Kidney capillary endothelial cell (primary cell): ENCODE measurements at regions not wholly inside any gene's neighbourhood (a gene's known extent, or its start where the extent isn't known, plus 50 kb on each side); places are given as distances from the start of the nearest gene placed in this dataset.

Experiments used
- DNase-seq: peaks from one replicate; pipeline ENCODE4 v3.0.0-alpha.2; 2018; ENCODE audit warnings: low spot score

DNA sequence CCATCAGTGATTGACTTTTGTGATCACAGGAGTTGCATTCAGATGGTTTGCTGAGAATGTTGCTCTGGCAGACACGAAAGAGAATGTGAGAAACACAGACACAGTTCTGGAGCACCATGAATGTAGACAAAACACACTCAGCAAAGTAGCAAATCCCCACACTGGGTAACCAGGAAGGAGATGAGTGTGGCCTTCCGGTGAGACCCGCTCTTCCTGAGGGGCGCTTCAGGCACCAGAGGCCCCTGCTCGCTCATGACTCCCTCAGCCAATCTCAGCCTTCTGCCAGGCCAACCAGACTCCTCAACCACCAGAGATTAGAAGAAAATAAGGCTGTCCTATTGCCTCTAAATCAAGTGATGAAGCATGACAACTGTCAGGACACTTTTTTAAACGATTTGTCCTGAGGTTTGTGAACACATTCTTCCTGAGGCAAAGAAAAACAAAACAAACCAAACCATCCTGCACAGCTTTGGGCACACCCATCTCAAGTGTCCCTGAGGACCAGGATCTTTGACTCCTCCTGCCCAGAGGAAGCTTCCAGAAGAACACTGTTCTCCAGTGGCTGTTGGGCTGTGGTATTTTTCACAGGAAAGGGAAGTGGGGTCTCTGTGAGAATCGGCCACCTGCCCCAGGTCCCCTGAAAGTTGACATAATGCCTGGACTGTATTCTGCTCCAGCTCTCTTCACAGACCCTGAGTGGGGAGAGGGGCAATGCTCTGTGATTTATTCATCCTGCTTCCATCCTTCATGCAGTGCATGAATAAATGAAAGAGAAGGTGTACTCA is 152.8 kb downstream of the BCL11A start:
- DNase-seq, result peak; percentile 88

DNA sequence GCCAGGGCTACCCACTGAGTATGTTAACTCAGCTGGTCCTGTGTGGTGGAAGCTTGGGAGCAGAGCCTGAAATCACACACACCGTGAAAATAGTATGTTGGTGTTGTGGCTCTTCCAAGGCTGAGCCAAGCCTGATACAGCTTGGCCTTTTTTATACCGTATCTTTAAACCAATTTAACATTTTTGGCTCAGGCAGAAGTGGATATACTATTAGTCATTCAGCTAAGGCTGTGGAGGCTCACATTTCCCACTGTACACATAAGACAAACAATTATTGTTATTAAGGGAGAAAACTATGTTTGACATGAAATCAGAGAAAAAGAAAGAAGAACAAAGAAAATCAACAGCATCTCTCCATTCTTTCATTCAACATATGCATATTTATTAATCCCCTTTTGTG is 159.0 kb downstream of the BCL11A start:
- DNase-seq, result no peak

GRCh38 chr2:60391649-60392375 is 161.6 kb downstream of the BCL11A start:
- DNase-seq, result no peak

GRCh38 chr2:60391230-60391629 is 162.2 kb downstream of the BCL11A start:
- DNase-seq, result no peak

DNA sequence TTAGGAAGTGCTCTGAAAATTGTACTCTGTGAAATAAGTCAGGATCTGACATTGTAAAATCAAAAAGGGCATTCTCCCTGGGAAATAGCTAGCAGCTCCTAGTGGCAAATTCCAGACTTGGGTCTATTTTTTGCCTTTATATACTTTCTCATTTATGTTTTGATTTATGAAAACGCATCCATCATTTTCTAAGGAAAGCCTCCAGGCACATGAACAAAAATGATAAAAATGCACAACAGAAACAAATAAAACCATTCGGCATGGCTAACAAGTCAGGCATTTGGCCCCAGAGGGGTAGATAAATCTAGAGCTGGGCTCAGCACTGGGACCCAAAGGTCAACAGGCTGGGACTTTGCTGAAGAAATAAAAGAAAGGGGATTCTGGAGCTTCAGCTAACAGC is 167.0 kb downstream of the BCL11A start:
- DNase-seq, result no peak

- no peak for DNase-seq
These were observed 167.8 kb downstream of the BCL11A start for GRCh38 chr2:60385648-60386047.

DNA sequence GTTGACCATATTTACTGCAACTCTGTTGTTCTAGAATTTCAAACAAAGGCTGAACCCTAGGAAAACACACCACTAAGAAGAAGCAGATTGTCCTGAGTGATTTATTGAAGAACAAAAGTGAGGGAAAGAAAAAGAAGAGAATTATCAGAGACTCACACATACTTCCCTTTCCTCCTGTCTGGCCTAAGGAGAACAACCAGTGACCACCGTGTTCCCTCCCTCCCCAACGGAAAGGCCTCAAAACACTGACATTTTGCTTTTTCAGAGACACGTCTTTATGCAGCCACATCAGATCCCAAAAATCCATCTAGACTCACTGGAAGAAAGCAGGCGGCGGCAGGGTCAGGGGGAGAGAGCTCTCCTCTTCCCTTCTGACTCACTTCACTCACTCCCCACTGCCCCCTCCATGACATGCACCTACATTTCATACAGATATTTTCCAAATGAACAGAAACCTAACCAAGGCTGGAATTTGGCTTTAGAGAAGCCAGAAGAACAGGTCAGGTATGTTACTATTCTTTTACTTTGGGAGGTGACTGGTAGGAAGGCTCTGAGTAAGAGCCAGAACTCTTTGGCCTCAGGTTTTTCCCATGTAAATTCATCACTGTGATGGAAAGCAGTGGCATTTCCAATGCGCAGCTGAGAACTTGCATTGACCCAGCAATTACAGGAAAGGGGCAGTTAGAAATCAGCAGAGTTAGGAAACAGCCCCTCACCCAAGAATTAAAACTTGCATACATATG is 169.9 kb downstream of the BCL11A start:
- no peak for DNase-seq

DNA sequence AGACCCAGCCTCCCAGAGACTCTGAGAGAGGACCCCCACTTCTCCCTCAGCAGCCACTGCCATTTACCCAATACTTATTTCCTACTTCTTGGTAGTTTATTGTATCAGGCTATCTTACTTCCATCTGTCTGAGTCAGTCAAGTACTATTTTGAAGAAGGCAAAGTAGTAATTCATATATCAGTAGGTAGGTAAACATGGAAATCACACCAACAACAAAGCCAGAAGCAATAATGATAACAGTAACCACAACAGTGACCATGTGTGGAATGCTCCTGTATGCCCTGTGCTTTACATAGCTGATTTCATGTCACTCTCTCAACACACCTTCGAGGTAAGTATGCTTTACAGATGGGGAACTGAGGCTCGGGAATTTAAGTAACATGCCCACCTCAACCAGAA is 173.0 kb downstream of the BCL11A start:
- no peak for DNase-seq

DNA sequence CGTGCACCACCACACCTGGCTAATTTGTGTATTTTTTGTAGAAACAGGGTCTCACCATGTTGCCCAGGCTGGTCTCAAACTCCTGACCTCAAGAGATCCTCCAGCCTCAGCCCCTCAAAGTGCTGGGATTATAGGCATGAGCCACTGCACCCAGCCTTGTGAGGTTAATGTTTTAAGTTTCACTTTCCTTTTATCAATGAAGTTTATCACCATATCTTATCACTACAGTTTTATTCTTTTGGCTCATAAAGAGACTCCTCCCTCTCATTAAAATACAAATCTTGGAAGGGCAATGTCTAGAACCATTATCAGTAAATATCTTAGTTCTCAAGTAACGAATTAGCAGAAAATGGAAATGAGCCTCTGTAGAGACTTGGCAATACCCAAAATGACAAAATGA is 173.8 kb downstream of the BCL11A start:
- DNase-seq, result no peak

DNA sequence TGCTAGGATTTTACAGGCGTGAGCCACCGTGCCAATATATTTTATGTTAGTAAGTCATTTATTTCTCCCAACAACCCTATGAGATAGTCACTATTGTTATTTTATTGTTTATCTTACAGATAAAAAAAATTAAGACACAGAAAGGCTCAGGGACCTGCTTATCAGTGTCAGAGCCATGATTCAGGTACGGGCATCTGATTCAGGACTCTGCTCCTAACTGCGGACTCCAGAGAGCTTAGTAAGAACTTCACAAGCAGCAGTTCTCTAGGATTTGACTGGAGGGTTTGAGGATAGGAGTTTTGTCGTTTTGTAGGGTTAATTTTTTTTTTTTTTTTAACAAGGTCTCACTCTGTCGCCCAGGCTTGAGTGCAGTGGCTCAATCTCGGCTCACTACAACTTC is 174.2 kb downstream of the BCL11A start:
- DNase-seq, result no peak

DNA sequence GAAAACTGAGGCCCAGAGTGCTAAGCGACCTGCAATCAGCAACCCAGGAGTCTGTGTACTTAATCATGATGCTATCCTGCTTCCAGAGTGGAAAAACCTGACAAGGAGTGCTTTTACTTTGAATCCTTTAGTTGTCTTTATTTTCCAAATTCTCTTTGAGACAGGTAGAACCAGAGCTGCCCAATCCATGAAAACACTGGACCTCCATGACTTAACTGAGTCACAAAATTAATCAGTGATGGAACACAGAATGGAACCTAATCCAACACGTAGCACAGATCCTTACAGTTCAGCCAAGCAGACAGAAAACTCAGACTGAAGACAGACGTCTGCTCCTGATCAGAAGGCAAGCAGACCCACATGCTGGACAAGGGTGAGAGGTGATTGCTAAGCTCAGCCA is 175.6 kb downstream of the BCL11A start:
- DNase-seq, result no peak

DNA sequence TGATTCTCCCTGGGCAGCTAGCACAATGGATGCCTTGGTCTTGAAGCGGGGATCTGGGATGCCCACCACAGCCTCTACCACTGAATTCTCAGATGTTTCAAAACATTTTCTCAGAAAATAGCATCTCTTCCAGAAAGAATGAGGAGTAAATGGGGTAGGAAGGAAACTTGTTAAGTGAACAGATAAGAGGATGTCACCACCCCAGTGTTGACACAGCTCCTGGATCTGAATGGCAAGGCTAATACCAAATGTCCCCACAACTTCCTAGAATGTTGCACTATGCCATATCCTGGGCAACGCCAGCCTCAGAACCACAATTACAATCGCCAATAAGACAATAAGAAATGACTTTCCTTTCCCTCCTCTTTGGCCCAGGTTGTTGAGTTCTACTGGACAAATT is 177.2 kb downstream of the BCL11A start:
- no peak for DNase-seq

DNA sequence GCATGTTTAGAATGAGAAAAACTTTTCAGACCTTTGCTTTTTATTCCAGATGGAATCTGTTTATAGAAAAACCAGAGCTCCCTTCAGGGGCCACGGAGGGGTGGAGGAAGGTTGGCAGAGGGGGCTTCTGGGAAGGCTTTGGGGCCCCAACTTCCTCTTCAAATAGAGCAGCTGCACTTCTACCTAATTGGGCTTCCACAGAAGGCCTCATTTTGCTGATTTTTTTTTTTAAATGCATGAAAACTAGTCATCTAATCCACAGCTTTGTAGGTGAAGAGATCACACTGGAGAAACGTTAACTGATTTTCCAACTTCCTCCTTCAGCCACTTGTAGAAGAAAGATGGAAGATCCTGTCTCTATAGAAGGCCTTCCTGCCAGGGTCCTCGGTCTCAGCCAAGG is 181.8 kb downstream of the BCL11A start:
- DNase-seq, result no peak

DNA sequence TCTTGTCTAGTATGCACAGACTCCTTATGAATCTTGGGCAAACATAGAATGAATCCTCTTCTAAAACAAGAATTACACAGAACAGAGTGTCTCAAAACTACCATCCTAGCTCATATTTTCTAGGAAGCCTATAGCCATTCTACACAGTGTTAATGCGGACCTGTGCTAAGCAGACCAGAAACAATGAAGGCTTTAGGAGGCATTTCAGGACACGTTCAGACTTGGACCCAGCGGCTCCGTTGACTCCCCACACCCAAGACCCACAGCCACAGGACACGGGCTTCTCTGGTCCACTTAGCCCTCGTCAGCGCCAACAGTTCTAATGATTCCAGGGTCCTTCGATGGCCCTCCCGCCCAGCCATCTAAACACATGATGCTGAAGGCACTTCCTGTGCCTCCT is 182.2 kb downstream of the BCL11A start:
- DNase-seq, result no peak

- no peak for DNase-seq
These were observed 182.6 kb downstream of the BCL11A start for GRCh38 chr2:60370814-60371213.

GRCh38 chr2:60368456-60368855 is 185.0 kb downstream of the BCL11A start:
- DNase-seq, result no peak

- no peak for DNase-seq
These were observed 187.2 kb downstream of the BCL11A start for GRCh38 chr2:60366135-60366712.

DNA sequence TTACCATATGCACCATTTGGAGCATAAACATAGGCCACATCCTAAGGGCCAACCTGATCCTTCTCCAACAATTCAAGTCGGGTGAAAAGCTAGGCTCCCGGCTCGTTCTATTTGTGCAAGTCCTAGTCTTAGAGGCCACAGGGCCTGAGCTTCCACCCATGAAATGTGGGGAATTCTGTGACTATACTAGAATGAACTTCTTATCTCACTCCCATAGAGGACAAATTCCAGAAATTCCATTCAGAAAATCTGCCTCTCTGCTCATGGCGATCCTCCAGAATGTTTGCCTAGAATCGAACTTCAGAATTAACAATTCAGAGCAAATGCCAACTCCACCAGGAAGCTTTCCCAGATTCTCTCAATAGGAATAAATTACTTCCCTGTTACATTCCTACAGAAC is 187.9 kb downstream of the BCL11A start:
- DNase-seq, result no peak

DNA sequence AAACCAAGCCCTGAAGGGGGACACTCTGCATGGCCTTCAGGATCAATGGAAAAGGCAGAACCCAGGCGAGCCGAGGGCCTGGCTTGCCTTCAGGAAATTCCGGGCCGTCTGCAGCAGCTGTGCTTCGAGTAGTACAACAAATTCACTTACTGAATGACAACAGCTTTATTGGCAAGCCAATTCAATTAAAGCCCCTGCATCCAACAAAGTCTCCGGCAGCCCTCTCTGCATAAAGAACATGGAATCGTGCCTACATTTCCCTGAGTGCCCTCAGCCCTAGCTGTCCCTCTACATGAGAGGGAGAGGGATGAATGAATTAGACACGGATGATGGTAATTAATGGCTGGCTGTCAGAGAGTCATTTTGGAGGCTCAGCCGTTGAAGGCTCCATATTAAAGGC is 189.0 kb downstream of the BCL11A start:
- DNase-seq, result no peak

- DNase-seq, result no peak
These were observed 192.0 kb downstream of the BCL11A start for GRCh38 chr2:60361498-60361897.

DNA sequence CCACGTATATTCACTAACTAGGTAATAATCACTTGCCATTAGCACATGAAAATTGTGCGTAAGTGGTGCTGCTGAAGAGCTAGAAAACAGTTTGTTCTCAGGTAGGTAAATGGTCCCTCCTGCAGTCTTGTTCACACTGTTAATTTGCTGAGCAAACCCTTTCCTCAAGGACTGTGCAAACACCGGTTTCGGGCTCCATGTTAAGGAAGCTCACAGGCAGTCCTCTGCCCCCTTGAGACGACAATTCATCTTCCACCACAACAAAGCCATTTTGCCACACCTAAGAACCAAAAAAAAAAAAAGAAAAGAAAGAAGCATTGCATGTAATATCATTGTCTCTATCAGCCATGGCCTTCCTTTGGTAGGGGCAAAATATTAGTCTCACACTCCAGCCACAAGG is 193.9 kb downstream of the BCL11A start:
- DNase-seq, result no peak

DNA sequence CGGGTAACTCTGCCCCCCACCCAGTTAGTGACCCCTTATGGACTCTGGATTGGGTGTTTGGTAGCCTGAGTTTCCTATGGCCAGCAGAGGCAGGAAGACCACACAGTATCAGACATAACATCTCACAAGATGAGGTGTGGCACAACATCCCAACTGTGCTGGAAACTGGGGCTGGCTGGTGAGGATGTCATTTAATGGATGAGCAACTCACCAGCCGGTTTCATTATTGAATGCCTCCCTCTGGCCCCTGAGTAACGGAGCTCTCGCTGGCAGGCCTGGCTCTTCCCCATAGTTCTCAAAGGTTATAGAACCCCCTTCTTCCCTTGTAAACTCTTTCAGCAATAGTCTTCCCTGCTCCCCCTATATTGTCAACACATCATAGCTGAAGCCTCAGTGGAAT is 195.0 kb downstream of the BCL11A start:
- no peak for DNase-seq

DNA sequence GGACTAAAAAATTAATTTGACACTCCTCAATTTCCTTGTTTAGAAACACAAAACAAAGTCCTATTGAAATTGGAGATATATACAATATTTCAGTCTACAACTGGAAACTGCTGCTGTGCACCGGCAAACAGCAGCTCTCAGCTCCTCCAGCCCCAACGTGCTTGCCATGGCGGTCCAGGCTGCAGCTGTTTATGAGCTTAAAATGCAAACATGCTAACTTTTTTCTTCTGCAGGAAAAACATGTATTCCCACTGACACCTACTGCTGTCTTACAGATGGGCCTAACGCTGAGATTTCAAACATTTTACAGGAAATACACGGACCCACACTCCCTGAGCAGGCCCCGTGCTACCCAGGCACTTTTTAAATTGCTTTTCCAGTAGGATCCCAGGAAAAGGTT is 195.5 kb downstream of the BCL11A start:
- no peak for DNase-seq
